Mesodermal cell (in vitro differentiated cells): ENCODE measurements at regions not wholly inside any gene's neighbourhood (a gene's known extent, or its start where the extent isn't known, plus 50 kb on each side); places are given as distances from the start of the nearest gene placed in this dataset.

Experiments
- H3K27ac ChIP-seq: 2 replicates; pipeline ENCODE4 v1.7.0; 2013; ENCODE audit warnings: mild to moderate bottlenecking, low read depth, low read length, moderate library complexity; ENCODE audit not compliant: severe bottlenecking
- H3K36me3 ChIP-seq: 2 replicates; pipeline ENCODE4 v1.7.1; 2013; ENCODE audit warnings: mild to moderate bottlenecking, low read length, moderate library complexity; ENCODE audit not compliant: control insufficient read depth, insufficient read depth
- H3K4me1 ChIP-seq: one replicate; pipeline ENCODE4 v1.7.1; 2013; ENCODE audit warnings: mild to moderate bottlenecking, low read length; ENCODE audit not compliant: insufficient read depth, control insufficient read depth, poor library complexity, severe bottlenecking
- H3K4me3 ChIP-seq: 2 replicates; pipeline ENCODE4 v1.7.0; 2013; ENCODE audit warnings: low read length, control low read depth, mild to moderate bottlenecking; ENCODE audit not compliant: insufficient read depth, poor library complexity, severe bottlenecking; ENCODE audit errors: extremely low read depth
- H3K9me3 ChIP-seq: 2 replicates; pipeline ENCODE4 v1.7.1; 2013; ENCODE audit warnings: mild to moderate bottlenecking, low read length, moderate library complexity; ENCODE audit not compliant: control insufficient read depth
- WGBS, 2 experiments: methylation state at CpG; one replicate each; pipeline ENCODE4 v1.1.5; 2013; ENCODE audit warnings: missing lambda C conversion rate in 2 of 2; ENCODE audit not compliant: insufficient coverage in 2 of 2; 5-methylcytosine and 5-hydroxymethylcytosine counted together

DNA sequence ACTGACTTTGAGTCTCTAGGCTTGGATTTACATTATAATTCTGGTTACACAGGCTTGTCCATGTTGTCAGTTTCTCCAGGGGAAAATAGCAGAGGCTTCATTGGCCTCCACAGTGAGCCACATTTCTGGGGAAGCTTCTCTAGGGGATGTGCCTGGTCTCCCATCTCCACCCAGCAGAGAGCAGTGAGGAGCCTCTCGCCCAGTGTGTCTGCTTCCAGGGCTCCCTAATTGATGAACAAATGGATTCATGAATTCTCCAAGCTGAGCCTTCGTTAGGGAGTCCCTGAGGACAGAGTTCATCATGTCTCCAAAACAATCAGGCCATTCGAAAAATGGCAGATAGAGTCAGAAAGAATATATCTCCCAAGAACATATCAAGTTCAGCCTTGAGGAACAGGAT lies 162.4 kb upstream of the TOX3 start:
- no peak overlapping the region for H3K4me3 ChIP-seq
- H3K27ac ChIP-seq = no peak overlapping the region
- no peaks in the 10 kb centered on the region for H3K36me3 ChIP-seq
- H3K9me3 ChIP-seq = no peaks in the 10 kb centered on the region
- no peaks in the 10 kb centered on the region for H3K4me1 ChIP-seq
- WGBS, 2 experiments = 50 to 52% methylated on average over 2 to 3 of the region's 3 CpGs

DNA sequence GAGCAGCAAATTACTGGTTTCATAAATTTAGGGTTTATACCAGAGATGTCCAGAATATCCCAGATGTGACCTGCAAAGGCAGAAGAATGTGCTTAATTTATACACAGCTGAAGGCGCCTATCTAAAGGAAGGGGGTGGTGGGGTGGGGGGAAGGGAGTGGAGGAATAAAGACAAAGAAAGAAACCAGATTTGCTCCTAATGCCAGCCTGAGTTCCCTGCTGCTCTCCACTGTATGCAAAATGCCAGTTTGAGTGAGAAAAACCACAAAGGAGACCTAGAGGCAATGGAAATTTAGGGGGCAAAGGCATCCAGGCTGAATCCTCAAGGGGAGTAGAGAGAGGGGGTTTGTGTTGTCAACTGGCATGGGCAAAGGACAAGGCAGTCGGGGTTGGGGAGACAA lies 161.5 kb upstream of the TOX3 start:
- no peak overlapping the region for H3K27ac ChIP-seq
- no peaks in the 10 kb centered on the region for H3K9me3 ChIP-seq
- 72 to 86% methylated on average over 2 of the region's 2 CpGs for WGBS, 2 experiments

DNA sequence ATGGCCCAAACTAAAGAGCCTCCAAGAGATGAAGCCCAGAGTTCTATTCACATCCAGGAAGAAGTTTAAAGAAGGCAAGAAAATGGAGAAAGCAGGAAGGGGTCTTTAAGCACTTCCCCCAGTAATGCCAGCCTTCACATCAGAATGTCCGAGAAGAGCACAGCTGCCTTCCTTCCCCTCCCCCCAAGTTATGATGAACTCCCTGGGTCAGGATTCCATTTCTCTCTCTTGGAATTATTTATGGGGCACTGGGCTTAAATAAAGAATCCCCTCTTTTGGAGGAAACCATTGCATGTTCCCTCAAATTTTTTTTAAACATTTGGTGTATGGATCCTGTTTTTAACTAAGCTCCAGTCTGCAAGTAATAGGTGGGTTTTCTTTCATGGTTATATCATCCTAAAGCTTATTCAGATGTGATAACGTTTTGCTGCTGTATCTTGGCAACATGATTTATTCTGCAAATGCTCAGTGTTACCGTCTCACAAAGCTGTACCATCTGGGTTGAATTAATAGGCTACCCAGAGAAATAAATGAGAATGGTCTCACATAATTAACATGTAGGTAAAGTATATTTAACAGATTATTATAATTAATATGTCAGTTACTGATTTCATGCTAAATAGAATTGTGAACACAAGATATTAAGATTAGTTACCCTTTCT lies 160.9 kb upstream of the TOX3 start:
- Histone ChIP-seq H3K27ac (no peak overlapping the region), H3K9me3 (no peaks in the 10 kb centered on the region), H3K4me1 (no peaks in the 10 kb centered on the region), H3K36me3 (no peaks in the 10 kb centered on the region), H3K4me3 (no peak overlapping the region)
- no CpG with 5 or more reads among the region's 3 CpGs for WGBS, 2 experiments

More for the DNA sequence above, 161.5 kb upstream of the TOX3 start:
- Histone ChIP-seq H3K36me3 (no peaks in the 10 kb centered on the region), H3K4me3 (no peak overlapping the region), H3K4me1 (no peaks in the 10 kb centered on the region)

DNA sequence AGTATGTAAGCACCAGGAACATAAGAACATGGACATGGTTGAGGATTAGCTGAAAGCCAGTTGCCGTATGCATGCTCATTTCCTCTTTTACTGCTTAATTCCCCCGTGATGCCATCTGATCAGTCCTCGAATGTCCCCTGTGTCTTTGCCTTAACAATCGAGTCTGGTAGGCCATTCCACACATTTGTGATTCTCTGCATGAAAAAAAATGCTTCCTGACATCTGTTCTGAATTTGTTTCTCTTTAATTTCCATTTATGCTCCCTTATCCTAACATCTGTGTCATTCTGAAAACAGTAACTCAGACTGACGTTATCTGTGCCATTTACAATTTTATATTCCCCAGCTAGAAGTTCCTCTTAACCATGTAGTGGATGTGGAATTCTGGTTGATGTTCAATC lies 158.2 kb upstream of the TOX3 start:
- no peaks in the 10 kb centered on the region for H3K36me3 ChIP-seq
- H3K27ac ChIP-seq = no peak overlapping the region
- H3K9me3 ChIP-seq = no peaks in the 10 kb centered on the region
- no peaks in the 10 kb centered on the region for H3K4me1 ChIP-seq
- WGBS, 2 experiments = 86 to 90% methylated on average over 4 of the region's 5 CpGs
- H3K4me3 ChIP-seq = no peak overlapping the region

DNA sequence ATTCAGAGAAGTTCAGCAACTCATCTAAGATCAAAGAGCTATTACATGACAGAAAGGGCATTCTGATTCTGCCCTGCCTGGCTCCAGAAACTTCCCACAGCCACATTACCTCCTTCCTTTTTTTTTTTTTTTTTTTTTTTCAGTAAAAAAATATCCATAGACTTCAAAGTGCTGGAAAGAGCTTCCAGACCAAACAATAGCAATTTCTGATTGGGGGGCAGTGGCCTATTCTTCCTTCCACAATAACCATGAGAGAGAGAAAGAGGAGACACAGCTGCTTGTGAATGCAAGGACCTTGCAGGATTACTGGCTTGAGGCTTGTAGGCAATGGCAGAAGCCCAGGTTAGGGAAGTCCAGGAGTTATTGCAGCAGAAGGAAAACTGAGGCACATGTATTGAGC lies 151.0 kb upstream of the TOX3 start:
- H3K9me3 ChIP-seq = no peaks in the 10 kb centered on the region
- no peak overlapping the region for H3K4me3 ChIP-seq

DNA sequence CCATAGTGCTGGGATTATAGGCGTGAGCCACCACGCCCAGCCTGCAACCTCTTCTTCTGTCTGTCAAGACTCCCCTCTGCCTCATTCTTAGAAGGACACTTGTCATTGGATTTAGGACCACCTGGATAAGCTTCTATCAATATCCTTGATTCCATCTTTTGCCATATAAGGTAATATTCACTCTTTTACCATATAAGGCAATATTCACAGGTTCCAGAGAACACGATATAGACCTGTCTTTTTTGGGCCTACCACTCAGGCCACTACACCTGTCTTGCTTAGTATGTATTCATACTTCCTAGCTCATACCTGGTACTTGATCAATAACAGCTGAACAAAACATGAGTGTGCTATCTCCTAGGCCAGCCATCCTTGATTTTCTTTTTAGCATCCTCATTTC lies 149.2 kb upstream of the TOX3 start:
- Histone ChIP-seq H3K27ac (no peak overlapping the region), H3K4me1 (no peaks in the 10 kb centered on the region), H3K36me3 (no peaks in the 10 kb centered on the region), H3K9me3 (no peaks in the 10 kb centered on the region), H3K4me3 (no peak overlapping the region)
- 100% methylated on average over 3 of the region's 3 CpGs for WGBS, 2 experiments

More for the DNA sequence above, 151.0 kb upstream of the TOX3 start:
- Histone ChIP-seq H3K4me1 (no peaks in the 10 kb centered on the region), H3K27ac (no peak overlapping the region), H3K36me3 (no peaks in the 10 kb centered on the region)

DNA sequence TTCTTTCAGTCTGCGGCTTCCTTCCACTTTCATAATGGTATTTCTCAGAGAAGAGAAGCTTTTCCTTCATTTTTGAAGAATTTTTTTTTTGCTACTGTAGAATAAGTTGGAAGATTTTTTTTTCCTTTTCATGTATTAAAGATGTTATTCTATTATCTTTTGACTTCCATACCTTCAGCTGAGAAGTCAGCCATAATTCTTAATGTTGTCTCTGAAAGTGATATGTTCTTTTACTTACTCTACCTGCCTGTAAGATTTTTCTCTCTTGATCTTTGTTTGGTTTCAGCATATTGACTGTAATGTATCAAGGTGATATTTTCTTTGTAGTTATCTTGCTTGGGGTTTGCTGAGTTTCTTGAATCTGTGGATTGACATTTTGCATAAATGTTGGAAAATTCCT lies 143.5 kb upstream of the TOX3 start:
- Histone ChIP-seq H3K4me3 (no peak overlapping the region), H3K36me3 (no peaks in the 10 kb centered on the region), H3K9me3 (peaks cover 3% of the 10 kb centered on the region), H3K27ac (no peak overlapping the region), H3K4me1 (no peaks in the 10 kb centered on the region)
- WGBS, 2 experiments = no CpG with 5 or more reads among the region's 1 CpG

DNA sequence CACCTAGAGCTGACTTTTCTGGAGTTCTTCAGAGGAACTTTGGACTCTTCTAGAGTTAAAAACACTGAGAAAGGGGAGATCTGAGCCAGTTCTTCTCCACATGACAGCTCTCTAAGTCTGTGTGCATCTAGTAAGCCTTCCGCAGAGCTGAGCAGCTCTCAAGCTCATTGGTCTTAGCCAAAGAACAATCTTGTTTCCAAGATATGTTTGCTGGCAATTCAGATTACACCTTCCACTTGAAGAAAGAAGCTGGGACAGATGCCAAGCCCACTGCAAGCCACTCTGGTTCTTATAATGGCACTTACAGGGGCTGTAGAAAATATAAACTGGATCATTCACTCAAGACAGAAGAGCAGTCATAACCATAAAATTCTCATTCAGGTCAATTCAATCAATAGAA lies 134.1 kb upstream of the TOX3 start:
- no peak overlapping the region for H3K4me3 ChIP-seq
- no peaks in the 10 kb centered on the region for H3K36me3 ChIP-seq
- H3K27ac ChIP-seq = no peak overlapping the region
- 71% methylated on average over 1 of the region's 1 CpG; no CpG with 5 or more reads in 1 of the 2 experiments for WGBS, 2 experiments
- no peaks in the 10 kb centered on the region for H3K9me3 ChIP-seq
- no peaks in the 10 kb centered on the region for H3K4me1 ChIP-seq

DNA sequence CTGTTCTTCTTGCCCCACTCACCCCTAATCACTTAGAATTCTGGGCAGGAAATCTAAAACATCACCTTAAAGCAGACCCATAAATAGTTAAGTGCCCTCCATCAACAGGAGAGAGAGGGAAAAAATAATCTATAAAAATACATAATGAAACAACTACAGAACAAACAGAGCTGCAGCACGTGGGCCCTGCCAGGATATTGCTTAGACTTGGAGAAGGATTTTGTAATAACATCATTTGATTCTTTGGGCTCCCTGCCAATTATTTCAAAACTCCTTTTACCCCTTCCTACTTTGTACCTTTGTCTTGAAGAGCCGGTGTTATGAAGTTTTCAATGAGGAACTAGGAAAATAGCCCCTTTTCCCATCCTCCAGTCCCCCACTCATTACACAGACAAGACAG lies 130.6 kb upstream of the TOX3 start:
- no peaks in the 10 kb centered on the region for H3K4me1 ChIP-seq
- H3K36me3 ChIP-seq = no peaks in the 10 kb centered on the region
- no peaks in the 10 kb centered on the region for H3K9me3 ChIP-seq
- H3K4me3 ChIP-seq = no peak overlapping the region
- WGBS, 2 experiments = 100% methylated on average over 1 of the region's 2 CpGs
- no peak overlapping the region for H3K27ac ChIP-seq

DNA sequence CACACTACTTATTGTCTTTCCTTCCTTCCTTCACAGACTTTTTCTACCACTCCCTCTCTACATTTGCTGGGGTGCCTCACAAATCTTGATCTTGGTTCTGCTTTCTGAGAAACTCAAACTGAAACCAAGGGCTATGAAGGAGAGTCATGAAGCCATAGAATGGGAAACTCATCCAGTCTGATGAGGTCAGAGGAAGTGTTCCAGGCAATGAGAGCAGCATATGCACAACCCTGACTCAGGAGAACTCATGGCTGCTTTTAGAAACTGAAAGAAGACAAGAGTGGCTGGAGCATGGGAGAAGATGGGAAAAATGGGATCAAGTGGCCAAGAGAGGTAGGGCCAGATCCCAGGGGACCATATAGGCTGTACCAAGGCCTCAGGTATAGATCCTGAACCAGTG lies 130.0 kb upstream of the TOX3 start:
- Histone ChIP-seq H3K4me1 (no peaks in the 10 kb centered on the region), H3K9me3 (no peaks in the 10 kb centered on the region), H3K4me3 (no peak overlapping the region), H3K27ac (no peak overlapping the region), H3K36me3 (no peaks in the 10 kb centered on the region)

DNA sequence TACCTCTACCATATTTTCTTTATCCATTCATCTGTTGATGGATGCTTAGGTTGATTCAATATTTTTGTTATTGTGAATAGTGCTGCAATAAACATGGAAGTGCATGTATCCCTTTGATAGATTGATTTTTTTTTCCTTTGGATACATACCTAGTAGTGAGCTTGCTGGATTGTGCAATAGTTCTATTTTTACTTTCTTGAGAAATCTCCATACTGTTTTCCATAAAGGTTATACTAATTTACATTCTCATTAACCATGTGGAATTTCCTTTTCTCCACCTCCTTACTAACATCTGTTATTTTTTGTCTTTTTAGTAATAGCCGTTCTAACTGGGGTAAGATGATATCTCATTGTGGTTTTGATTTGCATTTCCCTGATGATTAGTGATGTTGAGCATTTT lies 124.6 kb upstream of the TOX3 start:
- Histone ChIP-seq H3K4me1 (no peaks in the 10 kb centered on the region), H3K9me3 (no peaks in the 10 kb centered on the region), H3K27ac (no peak overlapping the region), H3K4me3 (no peak overlapping the region), H3K36me3 (no peaks in the 10 kb centered on the region)
- WGBS, 2 experiments = no CpG with 5 or more reads among the region's 1 CpG
